ENCODE measurements at regions not wholly inside any gene's neighbourhood (a gene's known extent, or its start where the extent isn't known, plus 50 kb on each side); places are given as distances from the start of the nearest gene placed in this dataset.

- no peak for DNase-seq
Observed at GRCh38 chr15:101550124-101550523, 60.6 kb upstream of the PCSK6 start.

GRCh38 chr15:101549647-101550046, 60.1 kb upstream of the PCSK6 start:
- DNase-seq = no peak

- DNase-seq = no peak
Observed at GRCh38 chr15:101547737-101548136, 58.2 kb upstream of the PCSK6 start.

GRCh38 chr15:101545548-101546505, 56.3 kb upstream of the PCSK6 start:
- no peak for DNase-seq

GRCh38 chr15:101544613-101544945, 55.1 kb upstream of the PCSK6 start:
- no peak for DNase-seq

- no peak for DNase-seq
Observed at GRCh38 chr15:101543926-101544612, 54.6 kb upstream of the PCSK6 start.

GRCh38 chr15:101543431-101543830, 53.9 kb upstream of the PCSK6 start:
- no peak for DNase-seq

- DNase-seq = no peak
Observed at GRCh38 chr15:101543026-101543390, 53.5 kb upstream of the PCSK6 start.

- DNase-seq = no peak
Observed at GRCh38 chr15:101542306-101543025, 53.0 kb upstream of the PCSK6 start.

GRCh38 chr15:101541501-101542292, 52.2 kb upstream of the PCSK6 start:
- no peak for DNase-seq

- DNase-seq = no peak
Observed at GRCh38 chr15:101540480-101541239, 51.2 kb upstream of the PCSK6 start.

GRCh38 chr15:101539930-101540329, 50.4 kb upstream of the PCSK6 start:
- no peak for DNase-seq

- no peak for DNase-seq
Observed at GRCh38 chr15:101539492-101539891, 50.0 kb upstream of the PCSK6 start.

Measured in activated CD4-positive, alpha-beta T cell treated with anti-CD3 and anti-CD28 coated beads, Interleukin-10, Interleukin-2, amounts not matched to agents 100 ng/mL and 50 ng/mL, durations not matched to agents 16 hours and 8 hours (primary cell).